Liver (tissue), 8 donors: ENCODE measurements at regions not wholly inside any gene's neighbourhood (a gene's known extent, or its start where the extent isn't known, plus 50 kb on each side); places are given as distances from the start of the nearest gene placed in this dataset.

Experiments
- DNase-seq: peaks from one replicate; pipeline ENCODE4 v3.0.0-alpha.2; 2017; ENCODE audit warnings: low spot score
- H3K27ac ChIP-seq, 2 donors: one replicate each; pipeline ENCODE4 v1.7.0; 2013; ENCODE audit warnings: inconsistent platforms in 2 of 2, low read length in 2 of 2, control low read depth in 1 of 2, low read depth in 1 of 2, mild to moderate bottlenecking in 1 of 2
- H3K27me3 ChIP-seq, 4 donors: one replicate each; pipeline versions ENCODE4 v1.6.1 to v1.7.0; 2013; ENCODE audit warnings: low read length in 3 of 4, inconsistent platforms in 1 of 4, mild to moderate bottlenecking in 1 of 4, moderate library complexity in 1 of 4; ENCODE audit not compliant: control insufficient read depth in 4 of 4, insufficient read depth in 4 of 4
- H3K36me3 ChIP-seq, 4 donors: one replicate each; pipeline versions ENCODE4 v1.6.1 to v1.7.0; 2013; ENCODE audit warnings: low read length in 3 of 4, mild to moderate bottlenecking in 3 of 4, low read depth in 1 of 4, moderate library complexity in 1 of 4; ENCODE audit not compliant: control insufficient read depth in 4 of 4, insufficient read depth in 3 of 4
- H3K4me1 ChIP-seq, 4 donors: one replicate each; pipeline versions ENCODE4 v1.6.1 to v1.7.0; 2013; ENCODE audit warnings: low read length in 3 of 4, mild to moderate bottlenecking in 3 of 4, moderate library complexity in 1 of 4; ENCODE audit not compliant: control insufficient read depth in 4 of 4, insufficient read depth in 4 of 4
- H3K4me3 ChIP-seq, 3 donors: one replicate each; pipeline versions ENCODE4 v1.6.1 to v1.7.0; 2013; ENCODE audit warnings: low read length in 3 of 3, control low read depth in 1 of 3, low read depth in 1 of 3, mild to moderate bottlenecking in 1 of 3
- H3K9ac ChIP-seq, 2 donors: one replicate each; pipeline ENCODE4 v1.7.0; 2013; ENCODE audit warnings: low read length in 2 of 2, mild to moderate bottlenecking in 2 of 2, moderate library complexity in 2 of 2, control low read depth in 1 of 2, low read depth in 1 of 2
- H3K9me3 ChIP-seq, 4 donors: one replicate each; pipeline versions ENCODE4 v1.6.1 to v1.7.0; 2013; ENCODE audit warnings: low read length in 3 of 4; ENCODE audit not compliant: control insufficient read depth in 4 of 4
- ATF3 ChIP-seq: IDR thresholded peaks from 2 replicates; pipeline ENCODE4 v1.6.1; 2016; ENCODE audit warnings: antibody characterized with exemption
- FOXA1 ChIP-seq: IDR thresholded peaks from 2 replicates; pipeline ENCODE4 v1.6.1; 2016; ENCODE audit warnings: antibody characterized with exemption
- FOXA2 ChIP-seq: IDR thresholded peaks from 2 replicates; pipeline ENCODE4 v1.6.1; 2016; ENCODE audit warnings: antibody characterized with exemption
- GABPA ChIP-seq, 2 donors: IDR thresholded peaks in 1 of 2; conservative IDR thresholded peaks in 1 of 2; 2 replicates each; pipeline ENCODE4 v1.6.1; 2016; ENCODE audit warnings: antibody characterized with exemption in 2 of 2, mild to moderate bottlenecking in 1 of 2, moderate library complexity in 1 of 2
- HNF4A ChIP-seq, 2 donors: conservative IDR thresholded peaks; 2 replicates each; pipeline ENCODE4 v1.6.1; 2016; ENCODE audit warnings: antibody characterized with exemption in 2 of 2, mild to moderate bottlenecking in 2 of 2
- HNF4G ChIP-seq: IDR thresholded peaks from 2 replicates; pipeline ENCODE4 v1.6.1; 2016; ENCODE audit warnings: antibody characterized with exemption
- JUND ChIP-seq, 2 donors: IDR thresholded peaks; 2 replicates each; pipeline ENCODE4 v1.6.1; 2016; ENCODE audit warnings: antibody characterized with exemption in 2 of 2
- NR2F2 ChIP-seq: IDR thresholded peaks from 2 replicates; pipeline ENCODE4 v1.6.1; 2016; ENCODE audit warnings: antibody characterized with exemption
- RAD21 ChIP-seq, 2 donors: IDR thresholded peaks; 2 replicates each; pipeline ENCODE4 v1.6.1; 2016; ENCODE audit warnings: antibody characterized with exemption in 2 of 2, mild to moderate bottlenecking in 2 of 2
- REST ChIP-seq: IDR thresholded peaks from 2 replicates; pipeline ENCODE4 v1.6.1; 2016; ENCODE audit warnings: antibody characterized with exemption, mild to moderate bottlenecking
- RXRA ChIP-seq, 2 donors: IDR thresholded peaks; 2 replicates each; pipeline ENCODE4 v1.6.1; 2017 to 2018; ENCODE audit warnings: antibody characterized with exemption in 2 of 2, mild to moderate bottlenecking in 1 of 2
- SP1 ChIP-seq: IDR thresholded peaks from 2 replicates; pipeline ENCODE4 v1.6.1; 2018; ENCODE audit warnings: antibody characterized with exemption, mild to moderate bottlenecking
- TAF1 ChIP-seq: conservative IDR thresholded peaks from 2 replicates; pipeline ENCODE4 v1.6.1; 2016; ENCODE audit warnings: antibody characterized with exemption, mild to moderate bottlenecking
- YY1 ChIP-seq: IDR thresholded peaks from 2 replicates; pipeline ENCODE4 v1.6.1; 2016; ENCODE audit warnings: antibody characterized with exemption, mild to moderate bottlenecking
- ZBTB33 ChIP-seq: IDR thresholded peaks from 2 replicates; pipeline ENCODE4 v1.6.1; 2016; ENCODE audit warnings: antibody characterized with exemption
- WGBS: extraction: QIAGEN DNeasy Blood & Tissue Kit; methylation state at CpG from one replicate; pipeline ENCODE4 v1.1.7; 2013; 5-methylcytosine and 5-hydroxymethylcytosine counted together
- TF ChIP-seq, protein P1 (sequence below): fragments of 150-350 bp; IDR thresholded peaks from 2 replicates; pipeline ENCODE4 v1.5.1; 2017; ENCODE audit warnings: improper control_type of control experiment, low read depth, low read length; ENCODE audit not compliant: missing input control
- TF ChIP-seq, protein P2 (sequence below): IDR thresholded peaks from 2 replicates; pipeline ENCODE4 v1.6.1; 2016; ENCODE audit warnings: antibody characterized with exemption
- donor health status: healthy.
- donor health status: healthy.
- donor health status: healthy.
- donor health status: healthy.
- donor health status: healthy.

DNA sequence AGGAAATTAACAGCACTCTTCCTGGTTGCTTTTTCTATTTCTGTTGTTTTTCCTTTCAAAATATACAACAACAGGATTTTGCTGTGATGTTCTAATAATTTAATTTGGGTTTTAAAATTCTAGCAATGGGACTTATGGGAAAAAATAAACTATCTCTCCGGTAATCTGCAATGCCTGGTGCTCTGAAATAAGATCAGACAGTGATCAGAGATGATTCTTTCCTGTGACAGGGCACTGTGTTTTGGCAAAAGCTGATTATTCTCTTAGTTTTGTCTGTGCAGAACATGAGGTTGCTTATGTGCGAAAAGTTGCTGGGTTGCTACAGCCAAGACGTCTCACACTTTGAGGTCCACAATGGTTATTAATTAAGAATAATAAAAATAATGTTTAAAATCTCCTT, 291.7 kb downstream of the FBXO8 start (continued):
- no peak for TF ChIP-seq REST
- TF ChIP-seq HNF4G: no peak
- no peak for TF ChIP-seq FOXA1
- TF ChIP-seq ATF3: no peak

DNA sequence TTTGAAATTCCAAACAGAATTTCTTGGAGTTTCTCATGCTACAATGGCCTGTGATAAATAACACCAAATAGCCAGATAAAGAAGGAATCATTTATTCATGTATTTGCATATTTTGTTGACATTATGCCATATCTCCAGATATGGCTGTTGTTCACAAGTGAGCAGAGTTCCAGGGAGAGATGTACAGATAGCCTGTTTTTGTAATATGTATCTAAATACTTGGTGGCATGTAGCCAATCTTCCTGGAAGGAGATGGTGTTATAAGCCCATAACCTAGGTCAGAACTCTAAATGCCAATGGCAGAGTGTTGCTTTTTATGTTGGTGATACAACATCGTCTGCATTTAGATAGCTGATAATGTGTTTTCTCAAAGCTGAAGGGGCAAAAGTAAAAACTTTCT, 292.2 kb downstream of the FBXO8 start:
- Histone ChIP-seq H3K4me3 (no peak overlapping the region), H3K27ac (no peak overlapping the region)
- 59% methylated on average over 1 of the region's 1 CpG for WGBS

More for the DNA sequence above, 292.2 kb downstream of the FBXO8 start:
- no peak overlapping the region for H3K9ac ChIP-seq
- TF ChIP-seq RAD21 (IDR thresholded peaks at IDR 0.05) (no peak), FOXA1 (no peak), HNF4A (conservative IDR thresholded peaks at IDR 0.05) (no peak), REST (no peak), SP1 (no peak), ZBTB33 (no peak), FOXA2 (no peak), NR2F2 (no peak), HNF4G (no peak), RXRA (IDR thresholded peaks at IDR 0.05) (no peak), GABPA (IDR thresholded peaks at IDR 0.05 in 1 of 2, conservative IDR thresholded peaks at IDR 0.05 in 1 of 2) (no peak), JUND (IDR thresholded peaks at IDR 0.05) (no peak), ATF3 (no peak), TAF1 (no peak), YY1 (no peak)
- TF ChIP-seq, protein P1, sequence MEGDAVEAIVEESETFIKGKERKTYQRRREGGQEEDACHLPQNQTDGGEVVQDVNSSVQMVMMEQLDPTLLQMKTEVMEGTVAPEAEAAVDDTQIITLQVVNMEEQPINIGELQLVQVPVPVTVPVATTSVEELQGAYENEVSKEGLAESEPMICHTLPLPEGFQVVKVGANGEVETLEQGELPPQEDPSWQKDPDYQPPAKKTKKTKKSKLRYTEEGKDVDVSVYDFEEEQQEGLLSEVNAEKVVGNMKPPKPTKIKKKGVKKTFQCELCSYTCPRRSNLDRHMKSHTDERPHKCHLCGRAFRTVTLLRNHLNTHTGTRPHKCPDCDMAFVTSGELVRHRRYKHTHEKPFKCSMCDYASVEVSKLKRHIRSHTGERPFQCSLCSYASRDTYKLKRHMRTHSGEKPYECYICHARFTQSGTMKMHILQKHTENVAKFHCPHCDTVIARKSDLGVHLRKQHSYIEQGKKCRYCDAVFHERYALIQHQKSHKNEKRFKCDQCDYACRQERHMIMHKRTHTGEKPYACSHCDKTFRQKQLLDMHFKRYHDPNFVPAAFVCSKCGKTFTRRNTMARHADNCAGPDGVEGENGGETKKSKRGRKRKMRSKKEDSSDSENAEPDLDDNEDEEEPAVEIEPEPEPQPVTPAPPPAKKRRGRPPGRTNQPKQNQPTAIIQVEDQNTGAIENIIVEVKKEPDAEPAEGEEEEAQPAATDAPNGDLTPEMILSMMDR: no peak
- TF ChIP-seq, protein P2, sequence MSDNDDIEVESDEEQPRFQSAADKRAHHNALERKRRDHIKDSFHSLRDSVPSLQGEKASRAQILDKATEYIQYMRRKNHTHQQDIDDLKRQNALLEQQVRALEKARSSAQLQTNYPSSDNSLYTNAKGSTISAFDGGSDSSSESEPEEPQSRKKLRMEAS: no peak
- no peaks in the 10 kb centered on the region for H3K36me3 ChIP-seq
- peaks cover 0 to 1% (median 0%) of the 10 kb centered on the region in 4 donors for H3K9me3 ChIP-seq
- H3K4me1 ChIP-seq: no peaks in the 10 kb centered on the region
- peaks cover 0 to 6% (median 3%) of the 10 kb centered on the region in 4 donors for H3K27me3 ChIP-seq
- DNase-seq: no peak
